Astrocyte of the cerebellum (primary cell): ENCODE measurements at regions not wholly inside any gene's neighbourhood (a gene's known extent, or its start where the extent isn't known, plus 50 kb on each side); places are given as distances from the start of the nearest gene placed in this dataset.
"Not testable (repeated sequence)": the region's sequence is repeated elsewhere in the genome, so short reads cannot be mapped to it uniquely, and the experiment has no call there.

ENCODE experiments used
- DNase-seq: peaks from one replicate; pipeline ENCODE4 v3.0.0-alpha.2; 2011; ENCODE audit warnings: low read depth
- H3K4me3 ChIP-seq: 2 replicates; pipeline ENCODE4 v1.5.1; 2011; ENCODE audit warnings: mild to moderate bottlenecking, low read depth, low read length, moderate library complexity
- CTCF ChIP-seq: IDR thresholded peaks from 2 replicates; pipeline ENCODE4 v1.5.1; 2012; ENCODE audit warnings: low read length, low read depth, moderate library complexity, mild to moderate bottlenecking; ENCODE audit errors: missing control alignments
- in situ Hi-C: cut with HindIII; loops from 2 replicates; pipeline ENCODE4 v1.10.0; 2017; ENCODE audit warnings: low sequenced_read_pairs

GRCh38 chr7:54189330-54189729 lies 352.8 kb upstream of the VSTM2A start:
- H3K4me3 ChIP-seq: no peak overlapping the region
- no peak for TF ChIP-seq CTCF
- in situ Hi-C loops: no loop called here
- DNase-seq: no peak

GRCh38 chr7:54201501-54201900 lies 340.7 kb upstream of the VSTM2A start:
- H3K4me3 ChIP-seq: no peak overlapping the region
- in situ Hi-C loops: no loop called here
- no peak for TF ChIP-seq CTCF
- DNase-seq: no peak

- H3K4me3 ChIP-seq: no peak overlapping the region
- DNase-seq: no peak
- in situ Hi-C loops: no loop called here
- no peak for TF ChIP-seq CTCF
Measured at GRCh38 chr7:54215424-54215823, 326.8 kb upstream of the VSTM2A start.

- DNase-seq, in situ Hi-C loops, H3K4me3 ChIP-seq: not testable (repeated sequence)
Measured at GRCh38 chr7:54226030-54226429, 316.1 kb upstream of the VSTM2A start.

GRCh38 chr7:54242776-54243175 lies 299.4 kb upstream of the VSTM2A start:
- TF ChIP-seq CTCF: no peak
- no peak for DNase-seq
- in situ Hi-C loops: no loop called here
- no peak overlapping the region for H3K4me3 ChIP-seq

- DNase-seq: no peak
- no peak overlapping the region for H3K4me3 ChIP-seq
- in situ Hi-C loops: no loop called here
- no peak for TF ChIP-seq CTCF
Measured at GRCh38 chr7:54245020-54245419, 297.2 kb upstream of the VSTM2A start.

GRCh38 chr7:54249686-54250085 lies 292.5 kb upstream of the VSTM2A start:
- no peak for TF ChIP-seq CTCF
- no peak overlapping the region for H3K4me3 ChIP-seq
- no peak for DNase-seq
- in situ Hi-C loops: no loop called here
